Testis (tissue), 2 donors: ENCODE measurements at regions not wholly inside any gene's neighbourhood (a gene's known extent, or its start where the extent isn't known, plus 50 kb on each side); places are given as distances from the start of the nearest gene placed in this dataset.
"Not testable (repeated sequence)": the region's sequence is repeated elsewhere in the genome, so short reads cannot be mapped to it uniquely, and the experiment has no call there.

ENCODE experiments used
- DNase-seq: peaks from one replicate; pipeline ENCODE4 v3.0.0-alpha.2; 2019
- H3K27ac ChIP-seq, 2 donors: fragments of 200-600 bp; sonication (generic); one replicate each; pipeline ENCODE4 v1.5.1; 2019
- H3K27me3 ChIP-seq: fragments of 200-600 bp; sonication (generic); one replicate; pipeline ENCODE4 v1.5.1; 2019
- H3K36me3 ChIP-seq: fragments of 200-600 bp; sonication (generic); one replicate; pipeline ENCODE4 v1.5.1; 2017; ENCODE audit warnings: low read depth; ENCODE audit errors: missing control alignments
- H3K4me1 ChIP-seq: fragments of 200-600 bp; sonication (generic); one replicate; pipeline ENCODE4 v1.5.1; 2019
- H3K4me3 ChIP-seq, 2 donors: fragments of 200-600 bp; sonication (generic); one replicate each; pipeline ENCODE4 v1.5.1; 2017 to 2019
- H3K9me3 ChIP-seq: fragments of 200-600 bp; sonication (generic); one replicate; pipeline ENCODE4 v1.5.1; 2017
- CTCF ChIP-seq, 3 experiments: fragments of 450-650 bp in 2 of 3; fragments of 200-600 bp in 1 of 3; sonication (generic) in 1 of 3; IDR thresholded peaks; one replicate each; pipeline ENCODE4 v1.5.1; 2016 to 2019; ENCODE audit warnings: antibody characterized with exemption in 3 of 3, mild to moderate bottlenecking in 2 of 3, moderate library complexity in 1 of 3
- POLR2A ChIP-seq: fragments of 450-650 bp; IDR thresholded peaks from one replicate; pipeline ENCODE4 v1.6.1; 2017; ENCODE audit warnings: antibody characterized with exemption, mild to moderate bottlenecking, moderate library complexity
- WGBS, 2 donors: methylation state at CpG; one replicate each; pipeline ENCODE4 v1.1.5; 2018; 5-methylcytosine and 5-hydroxymethylcytosine counted together
- intact Hi-C: fragments of 100-400 bp; cut with DNase I; formaldehyde crosslinking; loops from one replicate; pipeline ENCODE4 v1.15.1; 2023; ENCODE audit warnings: low total_unique reads

GRCh38 chr4:133537780-133538281 is 388.7 kb downstream of the PCDH10 start:
- intact Hi-C loops = no loop called here
- WGBS, 2 donors = 44 to 50% methylated on average over 4 of the region's 4 CpGs
- H3K27ac ChIP-seq = no peak overlapping the region
- no peaks in the 10 kb centered on the region for H3K4me1 ChIP-seq
- no peaks in the 10 kb centered on the region for H3K9me3 ChIP-seq
- no peak overlapping the region for H3K4me3 ChIP-seq
- no peaks in the 10 kb centered on the region for H3K27me3 ChIP-seq
- H3K36me3 ChIP-seq = no peaks in the 10 kb centered on the region
- DNase-seq = no peak
- TF ChIP-seq POLR2A = no peak
- no peak for TF ChIP-seq CTCF (IDR thresholded peaks at IDR 0.05)

- intact Hi-C loops, H3K4me3 ChIP-seq: not testable (repeated sequence)
- 72 to 80% methylated on average over 6 of the region's 6 CpGs for WGBS, 2 donors
Observed at GRCh38 chr4:133534224-133534623, 385.1 kb downstream of the PCDH10 start.

DNA sequence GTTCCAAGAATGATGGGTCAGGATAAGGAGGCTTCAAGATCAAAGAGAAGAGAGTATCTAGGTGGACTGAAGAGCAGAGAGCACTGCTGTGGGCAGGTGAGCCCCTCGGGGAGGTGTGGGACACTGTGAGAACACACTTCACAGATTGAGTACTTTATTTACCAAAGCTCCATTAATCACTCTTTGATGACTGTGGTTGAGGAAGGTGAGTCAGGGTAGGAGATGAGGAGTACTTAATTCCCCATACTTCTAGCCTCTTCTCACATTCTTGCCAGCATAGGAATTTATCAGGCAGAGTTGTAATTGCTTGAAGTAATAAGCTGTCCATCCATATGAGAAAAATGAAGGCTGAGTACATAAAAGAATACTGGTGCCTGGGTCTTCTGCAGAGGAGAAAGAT is 375.3 kb downstream of the PCDH10 start:
- intact Hi-C loops = no loop called here
- no peaks in the 10 kb centered on the region for H3K27me3 ChIP-seq
- H3K27ac ChIP-seq = no peak overlapping the region
- TF ChIP-seq CTCF (IDR thresholded peaks at IDR 0.05) (no peak), POLR2A (no peak)
- H3K4me1 ChIP-seq = no peaks in the 10 kb centered on the region
- H3K4me3 ChIP-seq = no peak overlapping the region
- DNase-seq = no peak
- 71 to 76% methylated on average over 1 of the region's 1 CpG for WGBS, 2 donors
- H3K36me3 ChIP-seq = no peaks in the 10 kb centered on the region
- H3K9me3 ChIP-seq = no peaks in the 10 kb centered on the region

More at GRCh38 chr4:133534224-133534623, 385.1 kb downstream of the PCDH10 start:
- not testable (repeated sequence) for H3K9me3 ChIP-seq, DNase-seq, H3K36me3 ChIP-seq, H3K4me1 ChIP-seq, H3K27me3 ChIP-seq, H3K27ac ChIP-seq

DNA sequence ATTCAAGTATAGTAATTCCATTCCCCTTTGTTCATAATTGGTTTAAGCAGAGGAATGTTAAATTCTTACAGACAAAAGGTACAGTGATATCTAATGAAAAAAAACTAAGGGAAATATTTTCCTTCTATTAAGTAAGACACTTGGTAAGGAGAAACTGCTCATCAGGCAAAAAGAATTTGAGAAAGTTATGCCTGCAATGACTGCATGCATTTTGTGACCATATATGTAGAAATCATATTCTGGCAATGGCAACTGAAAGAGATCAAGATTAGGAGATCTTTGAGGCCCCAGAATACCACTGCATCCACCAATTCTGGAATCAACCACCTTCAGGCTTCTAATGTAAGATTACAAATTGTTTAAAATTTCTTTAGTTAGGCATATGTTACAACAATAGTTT is 364.8 kb downstream of the PCDH10 start:
- H3K27ac ChIP-seq = no peak overlapping the region
- intact Hi-C loops = no loop called here
- H3K27me3 ChIP-seq = no peaks in the 10 kb centered on the region
- TF ChIP-seq CTCF (IDR thresholded peaks at IDR 0.05) (no peak), POLR2A (no peak)
- no peaks in the 10 kb centered on the region for H3K9me3 ChIP-seq
- H3K36me3 ChIP-seq = no peaks in the 10 kb centered on the region
- no peak for DNase-seq
- no peaks in the 10 kb centered on the region for H3K4me1 ChIP-seq
- no peak overlapping the region for H3K4me3 ChIP-seq

DNA sequence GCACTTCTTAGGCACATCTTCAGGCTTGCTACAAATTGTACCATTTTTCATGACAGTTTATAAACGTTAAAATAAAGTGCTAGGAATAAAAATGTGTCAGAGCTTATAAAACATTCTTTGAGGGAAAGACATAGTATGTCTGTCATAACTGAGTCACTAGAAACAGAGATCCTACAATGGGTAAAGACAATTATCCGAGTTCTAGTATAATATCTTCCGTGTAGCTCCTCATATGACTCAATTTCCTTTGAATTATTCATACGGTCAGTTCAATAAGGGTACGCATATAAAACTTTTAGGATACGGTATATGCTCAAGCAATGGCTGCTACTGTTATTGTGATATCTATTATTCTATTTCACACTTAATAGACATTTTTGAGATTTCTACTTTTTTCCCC is 349.1 kb downstream of the PCDH10 start:
- intact Hi-C loops = no loop called here
- no peak for TF ChIP-seq POLR2A
- no peak for TF ChIP-seq CTCF (IDR thresholded peaks at IDR 0.05)
- WGBS, 2 donors = 83 to 87% methylated on average over 6 of the region's 6 CpGs

More for the DNA sequence above, 349.1 kb downstream of the PCDH10 start:
- Histone ChIP-seq H3K4me3 (no peak overlapping the region), H3K4me1 (no peaks in the 10 kb centered on the region), H3K27me3 (no peaks in the 10 kb centered on the region), H3K36me3 (no peaks in the 10 kb centered on the region), H3K27ac (no peak overlapping the region), H3K9me3 (no peaks in the 10 kb centered on the region)
- DNase-seq = no peak
